ENCODE measurements at regions not wholly inside any gene's neighbourhood (a gene's known extent, or its start where the extent isn't known, plus 50 kb on each side); places are given as distances from the start of the nearest gene placed in this dataset.

DNA sequence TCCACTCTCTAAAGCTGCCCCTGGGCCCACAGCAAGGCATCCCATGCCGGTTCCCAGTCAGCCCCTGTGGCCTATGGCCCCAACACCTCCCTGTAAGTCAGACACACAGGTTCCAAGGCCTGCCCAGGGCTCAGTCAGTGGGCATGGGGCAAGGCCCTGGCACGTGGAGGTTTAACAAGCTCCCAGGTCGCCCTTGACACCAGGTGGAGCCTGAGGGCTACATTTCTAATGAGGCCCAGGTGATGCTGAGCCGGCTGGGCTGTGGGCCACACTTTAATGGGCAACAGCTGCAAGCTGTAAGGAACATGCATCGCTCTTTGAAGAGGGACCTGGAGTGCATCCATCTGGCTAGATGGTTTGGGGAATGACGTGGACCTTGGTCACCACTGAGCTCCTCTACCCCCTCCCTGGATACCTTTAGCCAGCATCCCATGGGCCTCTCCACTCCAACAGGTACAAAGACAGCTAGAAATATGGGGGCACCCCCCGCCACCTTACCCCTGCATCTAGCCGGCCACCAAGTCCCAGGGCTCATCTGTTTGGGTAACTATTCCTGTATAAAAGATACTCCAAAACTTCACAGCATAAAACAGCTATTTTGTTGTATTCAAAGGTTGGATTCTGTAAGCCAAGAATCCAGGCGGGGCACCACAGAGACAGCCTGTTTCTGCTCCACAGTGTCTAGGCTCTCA, 122.5 kb downstream of the OAT start:
- TF ChIP-seq POLR2A (IDR thresholded peaks at IDR 0.05) = no peak
- TF ChIP-seq, protein P1, sequence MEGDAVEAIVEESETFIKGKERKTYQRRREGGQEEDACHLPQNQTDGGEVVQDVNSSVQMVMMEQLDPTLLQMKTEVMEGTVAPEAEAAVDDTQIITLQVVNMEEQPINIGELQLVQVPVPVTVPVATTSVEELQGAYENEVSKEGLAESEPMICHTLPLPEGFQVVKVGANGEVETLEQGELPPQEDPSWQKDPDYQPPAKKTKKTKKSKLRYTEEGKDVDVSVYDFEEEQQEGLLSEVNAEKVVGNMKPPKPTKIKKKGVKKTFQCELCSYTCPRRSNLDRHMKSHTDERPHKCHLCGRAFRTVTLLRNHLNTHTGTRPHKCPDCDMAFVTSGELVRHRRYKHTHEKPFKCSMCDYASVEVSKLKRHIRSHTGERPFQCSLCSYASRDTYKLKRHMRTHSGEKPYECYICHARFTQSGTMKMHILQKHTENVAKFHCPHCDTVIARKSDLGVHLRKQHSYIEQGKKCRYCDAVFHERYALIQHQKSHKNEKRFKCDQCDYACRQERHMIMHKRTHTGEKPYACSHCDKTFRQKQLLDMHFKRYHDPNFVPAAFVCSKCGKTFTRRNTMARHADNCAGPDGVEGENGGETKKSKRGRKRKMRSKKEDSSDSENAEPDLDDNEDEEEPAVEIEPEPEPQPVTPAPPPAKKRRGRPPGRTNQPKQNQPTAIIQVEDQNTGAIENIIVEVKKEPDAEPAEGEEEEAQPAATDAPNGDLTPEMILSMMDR (IDR thresholded peaks at IDR 0.05) = no peak
